ENCODE measurements at regions not wholly inside any gene's neighbourhood (a gene's known extent, or its start where the extent isn't known, plus 50 kb on each side); places are given as distances from the start of the nearest gene placed in this dataset.
"Not testable (repeated sequence)": the region's sequence is repeated elsewhere in the genome, so short reads cannot be mapped to it uniquely, and the experiment has no call there.

DNA sequence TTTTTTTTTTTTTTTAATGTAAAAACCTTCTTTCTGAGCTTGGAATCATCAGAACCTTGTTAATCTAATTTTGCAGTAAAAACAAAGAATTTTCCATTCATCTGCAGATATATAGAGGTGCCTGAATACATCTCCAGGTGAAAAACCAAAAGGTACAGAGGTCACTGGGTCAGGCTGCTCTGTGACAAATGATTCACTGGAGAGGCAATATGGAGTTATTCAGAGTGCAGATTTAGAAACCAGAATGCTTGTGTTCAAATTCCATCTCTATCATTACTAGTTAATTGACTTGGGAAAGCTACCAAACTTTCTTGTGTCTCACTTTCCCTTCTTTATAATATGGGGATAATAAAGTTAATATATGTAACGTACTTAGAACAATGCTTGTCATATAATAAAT is 51.5 kb upstream of the C1orf53 start:
- H3K27ac ChIP-seq, result no peak overlapping the region
- DNase-seq (ENCODE audit: low read depth, low spot score), result no peak

DNA sequence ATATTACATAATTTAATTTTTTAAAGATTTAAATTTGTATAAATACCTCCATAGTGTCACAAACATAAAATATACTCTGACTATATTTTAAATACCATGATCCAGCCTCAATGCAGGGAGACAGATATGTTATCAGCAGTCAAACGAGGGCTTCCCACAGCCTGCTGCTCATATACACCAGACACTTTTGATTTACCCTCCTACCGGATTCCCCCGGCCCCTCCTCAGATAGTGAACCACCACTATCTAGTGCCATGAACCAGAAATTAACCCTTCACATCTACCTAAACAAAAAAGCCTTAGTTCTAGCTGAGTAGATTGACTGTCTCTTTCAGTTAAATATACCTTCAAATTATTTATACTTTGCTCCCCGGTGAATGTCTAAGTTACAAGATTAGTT is 52.4 kb upstream of the C1orf53 start:
- no peak for DNase-seq (ENCODE audit: low read depth, low spot score)
- no peak overlapping the region for H3K27ac ChIP-seq

GRCh38 chr1:197848350-197848749 is 54.1 kb upstream of the C1orf53 start:
- no peak overlapping the region for H3K27ac ChIP-seq
- no peak for DNase-seq (ENCODE audit: low read depth, low spot score)

GRCh38 chr1:197845886-197846285 is 56.5 kb upstream of the C1orf53 start:
- no peak for DNase-seq (ENCODE audit: low read depth, low spot score)
- no peak overlapping the region for H3K27ac ChIP-seq

DNA sequence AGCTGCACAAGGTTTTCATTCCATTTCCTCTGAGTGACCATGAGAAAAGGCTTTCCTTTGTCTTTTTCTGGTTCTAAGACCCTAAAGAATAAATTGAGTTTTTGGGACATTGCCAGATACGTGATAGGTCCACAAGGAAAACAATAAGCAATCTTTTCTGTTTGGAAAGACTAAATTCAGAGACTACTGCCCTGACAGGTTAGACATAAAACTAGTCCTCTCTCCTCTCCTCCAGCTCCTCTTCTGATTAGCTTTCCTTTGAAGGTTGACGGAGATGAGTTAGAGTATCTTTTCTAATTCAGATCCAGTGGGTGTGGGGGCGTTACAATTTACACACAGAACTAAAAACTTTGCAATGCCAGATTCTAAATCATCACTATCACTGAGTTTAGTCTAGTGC is 57.8 kb upstream of the C1orf53 start:
- H3K27ac ChIP-seq, result no peak overlapping the region
- DNase-seq (ENCODE audit: low read depth, low spot score), result no peak

DNA sequence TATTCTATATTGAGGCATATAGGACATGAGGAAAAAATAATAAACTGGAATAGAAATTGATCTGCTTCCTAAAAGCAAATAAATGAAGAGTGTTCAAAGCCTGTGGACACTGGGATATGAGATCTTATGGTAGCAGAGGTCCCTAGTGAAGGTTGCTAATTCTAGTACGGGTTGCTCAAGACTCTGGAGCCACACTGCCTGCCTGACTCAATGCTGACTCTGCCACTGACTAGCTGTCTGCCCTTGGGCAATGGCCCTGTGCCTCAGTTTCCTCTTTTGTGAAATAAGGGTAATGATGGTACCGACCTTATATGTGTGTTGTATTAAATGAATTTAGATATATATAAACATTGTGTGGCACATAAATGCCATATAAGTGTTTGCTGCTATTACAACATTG is 59.0 kb upstream of the C1orf53 start:
- no peak overlapping the region for H3K27ac ChIP-seq
- DNase-seq (ENCODE audit: low read depth, low spot score), result no peak

GRCh38 chr1:197842646-197843045 is 59.8 kb upstream of the C1orf53 start:
- H3K27ac ChIP-seq, result no peak overlapping the region
- DNase-seq (ENCODE audit: low read depth, low spot score), result no peak

DNA sequence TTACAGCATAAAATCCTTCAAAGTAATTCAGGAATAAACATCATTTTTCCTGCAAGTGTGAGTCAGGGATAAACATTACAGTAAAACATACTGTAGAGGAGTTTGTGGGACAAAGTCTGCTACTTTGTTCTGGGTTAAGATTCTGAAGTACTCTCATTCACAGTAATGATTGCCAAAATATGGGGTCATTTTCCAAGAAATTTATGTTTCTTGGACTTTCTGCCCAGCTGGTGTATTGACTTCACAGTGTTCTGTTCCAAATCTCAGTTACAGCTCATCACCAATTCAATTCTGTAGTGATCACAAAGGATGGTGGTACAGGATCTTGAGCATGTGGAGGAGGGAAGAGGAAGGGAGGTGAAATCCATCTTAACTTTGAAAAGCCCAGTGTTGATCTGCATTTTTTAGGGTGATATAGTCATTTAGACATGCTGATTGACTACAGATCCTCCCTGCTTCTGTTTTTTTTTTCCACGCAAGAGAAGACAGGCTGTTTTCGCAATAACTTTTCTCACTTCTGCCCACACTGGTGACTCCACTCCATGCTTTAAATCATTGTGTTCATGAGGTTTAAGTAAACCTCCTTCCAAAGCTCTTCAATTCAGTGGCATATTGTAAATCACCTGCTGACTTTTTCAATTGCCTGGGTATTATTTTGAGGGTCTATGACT is 60.4 kb upstream of the C1orf53 start:
- no peak overlapping the region for H3K27ac ChIP-seq
- peak; percentile 2 for DNase-seq (ENCODE audit: low read depth, low spot score)

DNA sequence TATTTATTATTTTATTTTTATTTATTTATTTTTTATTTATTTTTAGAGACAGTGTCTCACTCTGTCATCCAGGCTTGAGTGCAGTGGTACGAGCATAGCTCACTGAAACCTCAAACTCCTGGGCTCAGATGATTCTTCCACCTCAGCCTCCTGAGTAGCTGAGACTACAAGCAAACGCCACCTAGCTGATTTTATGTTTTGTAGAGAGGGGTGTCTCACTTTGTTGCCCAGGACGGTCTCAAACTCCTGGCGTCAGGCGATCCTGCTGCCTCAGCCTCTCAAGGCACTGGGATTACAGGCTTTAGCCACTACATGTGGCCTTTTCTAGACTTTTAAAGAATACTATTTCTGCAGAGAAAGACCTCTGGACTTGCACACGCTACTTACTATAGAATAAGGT is 61.3 kb upstream of the C1orf53 start:
- no peak overlapping the region for H3K27ac ChIP-seq
- no peak for DNase-seq (ENCODE audit: low read depth, low spot score)

- H3K27ac ChIP-seq; DNase-seq (ENCODE audit: low read depth, low spot score): not testable (repeated sequence)
Observed at GRCh38 chr1:197839786-197840185, 62.6 kb upstream of the C1orf53 start.

DNA sequence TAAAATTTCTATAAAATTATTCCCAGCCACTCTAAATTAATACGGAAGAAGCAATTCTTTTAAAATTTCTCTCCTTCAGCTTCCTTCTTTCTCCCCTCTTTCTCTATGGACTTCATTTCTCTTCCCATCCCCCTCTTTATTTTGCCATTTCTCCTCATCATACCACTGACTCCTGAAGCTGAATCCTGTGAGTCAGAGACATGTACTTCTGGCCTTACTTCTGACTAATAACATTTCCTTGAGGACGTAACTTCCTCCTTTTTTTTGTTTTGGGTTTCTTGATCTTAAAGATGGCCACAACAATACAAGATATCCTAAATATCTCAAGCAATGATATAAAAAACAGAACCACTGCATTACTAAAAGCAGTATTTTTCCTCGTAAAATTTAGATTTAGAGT is 63.6 kb upstream of the DENND1B start:
- H3K27ac ChIP-seq, result peak overlapping the region; percentile 70
- DNase-seq (ENCODE audit: low read depth, low spot score), result peak; percentile 68

DNA sequence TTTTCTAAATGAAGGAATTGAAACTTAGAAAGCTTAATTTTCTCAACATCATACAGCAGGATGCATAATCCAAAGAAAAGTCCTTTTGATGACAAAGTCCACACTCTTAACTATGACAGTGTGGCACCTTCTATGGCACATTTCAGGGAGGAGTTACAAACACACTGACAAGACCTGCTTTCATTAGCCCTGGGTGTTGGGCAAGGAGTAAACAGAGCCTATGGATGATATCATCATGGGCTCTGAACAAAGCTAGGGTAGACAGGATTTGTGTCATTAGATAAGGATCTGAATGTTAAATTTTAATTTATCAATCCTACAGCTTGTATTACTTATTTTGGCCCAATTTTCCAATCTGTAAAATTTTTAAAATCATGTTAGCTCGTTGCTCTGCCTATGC is 62.6 kb upstream of the DENND1B start:
- peak; percentile 63 for DNase-seq (ENCODE audit: low read depth, low spot score)
- H3K27ac ChIP-seq, result peak overlapping the region; percentile 70

DNA sequence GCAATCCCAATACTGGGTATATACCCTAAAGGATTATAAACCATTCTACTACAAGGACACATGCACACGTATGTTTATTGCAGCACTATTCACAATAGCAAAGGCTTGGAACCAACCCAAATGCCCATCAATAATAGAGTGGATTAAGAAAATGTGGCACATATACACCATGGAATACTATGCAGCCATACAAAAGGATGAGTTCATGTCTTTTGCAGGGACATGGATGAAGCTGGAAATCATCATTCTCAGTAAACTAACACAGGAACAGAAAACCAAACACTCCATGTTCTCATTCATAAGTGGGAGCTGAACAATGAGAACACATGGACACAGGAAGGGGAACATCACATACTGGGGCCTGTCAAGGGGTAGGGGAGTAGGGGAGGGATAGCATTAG is 61.1 kb upstream of the DENND1B start:
- not testable (repeated sequence) for DNase-seq (ENCODE audit: low read depth, low spot score); H3K27ac ChIP-seq

GRCh38 chr1:197829011-197829410 is 53.7 kb upstream of the DENND1B start:
- not testable (repeated sequence) for H3K27ac ChIP-seq; DNase-seq (ENCODE audit: low read depth, low spot score)

- no peak for DNase-seq (ENCODE audit: low read depth, low spot score)
- no peak overlapping the region for H3K27ac ChIP-seq
Observed at GRCh38 chr1:197825541-197825940, 50.3 kb upstream of the DENND1B start.
